Parathyroid adenoma (tissue), 2 donors: ENCODE measurements at regions not wholly inside any gene's neighbourhood (a gene's known extent, or its start where the extent isn't known, plus 50 kb on each side); places are given as distances from the start of the nearest gene placed in this dataset.

Experiments
- H2AFZ ChIP-seq: fragments of 300-600 bp; sonication (generic); one replicate; pipeline ENCODE4 v1.7.0; 2017; ENCODE audit warnings: antibody characterized with exemption, mild to moderate bottlenecking
- H3K27ac ChIP-seq: fragments of 300-600 bp; sonication (generic); one replicate; pipeline ENCODE4 v1.7.0; 2017
- H3K27me3 ChIP-seq: fragments of 300-600 bp; sonication (generic); one replicate; pipeline ENCODE4 v1.7.0; 2017; ENCODE audit warnings: low read length; ENCODE audit not compliant: control insufficient read depth, insufficient read depth
- H3K36me3 ChIP-seq: fragments of 300-600 bp; sonication (generic); one replicate; pipeline ENCODE4 v1.7.0; 2017; ENCODE audit warnings: low read length; ENCODE audit not compliant: control insufficient read depth, insufficient read depth
- H3K4me1 ChIP-seq: fragments of 300-600 bp; sonication (generic); one replicate; pipeline ENCODE4 v1.7.0; 2017; ENCODE audit warnings: control low read depth
- H3K4me2 ChIP-seq: fragments of 300-600 bp; sonication (generic); one replicate; pipeline ENCODE4 v1.7.0; 2017; ENCODE audit warnings: low read length
- H3K4me3 ChIP-seq: fragments of 300-600 bp; sonication (generic); one replicate; pipeline ENCODE4 v1.7.0; 2017; ENCODE audit warnings: low read depth, low read length
- H3K79me2 ChIP-seq: fragments of 300-600 bp; sonication (generic); one replicate; pipeline ENCODE4 v1.7.0; 2017; ENCODE audit warnings: control low read depth
- H3K9ac ChIP-seq: fragments of 300-600 bp; sonication (generic); one replicate; pipeline ENCODE4 v1.7.0; 2017; ENCODE audit warnings: mild to moderate bottlenecking
- H3K9me3 ChIP-seq: fragments of 300-600 bp; sonication (generic); one replicate; pipeline ENCODE4 v1.7.0; 2017; ENCODE audit warnings: low read length; ENCODE audit not compliant: control insufficient read depth
- CTCF ChIP-seq: fragments of 300-600 bp; sonication (generic); IDR thresholded peaks from one replicate; pipeline ENCODE4 v1.7.0; 2017; ENCODE audit warnings: antibody characterized with exemption, mild to moderate bottlenecking
- donor health status: primary hyperparathyroidism.

DNA sequence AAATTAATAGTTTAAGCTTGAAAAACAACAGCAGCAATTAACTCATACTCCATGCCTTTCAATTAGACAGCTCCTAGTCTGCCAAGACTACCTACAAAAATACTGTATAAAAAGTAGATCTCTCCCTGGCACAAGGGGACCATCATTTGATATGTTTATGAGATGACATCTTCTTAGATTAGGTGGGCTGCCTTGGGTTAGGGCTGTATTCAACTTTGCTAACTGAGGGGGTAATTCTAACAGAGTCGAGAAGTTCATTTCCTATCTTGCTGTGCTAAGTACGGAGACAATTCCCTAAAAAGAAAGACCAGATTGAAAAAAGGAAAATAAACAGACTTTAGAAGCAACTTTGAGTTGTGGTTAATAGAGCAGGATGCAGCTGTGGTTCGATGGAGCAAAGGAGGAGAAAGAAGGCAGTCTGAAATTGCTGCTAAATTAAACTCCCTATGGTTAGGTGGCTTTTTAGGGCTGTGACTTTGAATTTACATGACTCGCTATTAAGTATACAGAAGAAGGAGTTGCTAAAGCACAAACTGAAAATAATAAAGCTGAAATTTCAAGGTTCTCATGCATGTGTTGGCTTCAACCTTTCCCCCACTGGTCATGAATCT, 75.4 kb downstream of the CDC7 start:
- no peaks in the 10 kb centered on the region for H3K36me3 ChIP-seq
- no peak overlapping the region for H3K4me2 ChIP-seq
- H3K9ac ChIP-seq, result no peak overlapping the region
- no peaks in the 10 kb centered on the region for H3K79me2 ChIP-seq
- H2AFZ ChIP-seq, result no peak overlapping the region
- H3K4me1 ChIP-seq, result no peaks in the 10 kb centered on the region
- no peak overlapping the region for H3K27ac ChIP-seq
- no peak overlapping the region for H3K4me3 ChIP-seq
- H3K27me3 ChIP-seq, result no peaks in the 10 kb centered on the region
- no peaks in the 10 kb centered on the region for H3K9me3 ChIP-seq
- TF ChIP-seq CTCF, result no peak

GRCh38 chr1:91578320-91579109, 77.9 kb downstream of the CDC7 start:
- Histone ChIP-seq H3K36me3 (no peaks in the 10 kb centered on the region), H2AFZ (no peak overlapping the region), H3K79me2 (no peaks in the 10 kb centered on the region), H3K27ac (no peak overlapping the region), H3K4me3 (no peak overlapping the region), H3K9ac (no peak overlapping the region), H3K4me2 (no peak overlapping the region), H3K27me3 (no peaks in the 10 kb centered on the region), H3K9me3 (no peaks in the 10 kb centered on the region), H3K4me1 (no peaks in the 10 kb centered on the region)
- no peak for TF ChIP-seq CTCF

- Histone ChIP-seq H3K27me3 (no peaks in the 10 kb centered on the region), H2AFZ (no peak overlapping the region), H3K79me2 (no peaks in the 10 kb centered on the region), H3K9me3 (no peaks in the 10 kb centered on the region), H3K27ac (no peak overlapping the region), H3K4me3 (no peak overlapping the region), H3K36me3 (no peaks in the 10 kb centered on the region), H3K4me2 (no peak overlapping the region), H3K4me1 (no peaks in the 10 kb centered on the region), H3K9ac (no peak overlapping the region)
- no peak for TF ChIP-seq CTCF
These were observed 79.1 kb downstream of the CDC7 start for GRCh38 chr1:91579658-91580228.

DNA sequence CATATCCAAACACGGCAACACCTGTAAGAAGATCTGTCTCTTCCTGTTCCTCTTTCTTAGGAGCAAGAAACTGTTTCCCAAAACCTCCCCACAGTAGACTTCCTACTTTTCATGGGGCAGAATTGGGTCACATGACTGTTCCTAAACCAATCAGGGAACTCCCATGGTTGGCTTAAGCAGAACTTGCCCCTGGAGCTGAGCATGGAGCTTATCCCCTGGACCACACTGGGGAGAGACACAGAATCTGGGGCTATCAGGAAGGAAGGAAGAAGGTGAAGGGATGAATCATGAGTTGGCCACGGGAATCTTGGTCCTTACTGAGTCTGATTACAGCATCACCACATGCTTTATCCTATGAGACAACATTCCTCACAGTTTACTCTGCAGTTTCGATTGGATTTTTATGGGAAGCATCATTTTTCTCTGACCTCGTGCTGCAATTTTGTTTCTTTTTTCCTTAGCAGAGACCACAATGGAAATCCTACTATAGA, 81.8 kb downstream of the CDC7 start:
- H3K27ac ChIP-seq, result no peak overlapping the region
- H3K79me2 ChIP-seq, result no peaks in the 10 kb centered on the region
- H3K9ac ChIP-seq, result no peak overlapping the region

More for the DNA sequence above, 81.8 kb downstream of the CDC7 start:
- TF ChIP-seq CTCF, result no peak
- Histone ChIP-seq H3K4me2 (no peak overlapping the region), H3K4me3 (no peak overlapping the region), H2AFZ (no peak overlapping the region), H3K4me1 (no peaks in the 10 kb centered on the region), H3K27me3 (no peaks in the 10 kb centered on the region), H3K9me3 (no peaks in the 10 kb centered on the region), H3K36me3 (no peaks in the 10 kb centered on the region)
